ENCODE measurements at regions not wholly inside any gene's neighbourhood (a gene's known extent, or its start where the extent isn't known, plus 50 kb on each side); places are given as distances from the start of the nearest gene placed in this dataset. TPM values are rescaled to one million over a fixed set of nuclear protein-coding genes. Genes with fewer than 3 reads are reported as not detected.

- no peaks in the 10 kb centered on the region for H3K36me3 Mint-ChIP-seq (ENCODE audit: low read depth)
Measured at GRCh38 chr3:111012388-111013248, 59.0 kb upstream of the NECTIN3 start.

More at GRCh38 chr3:111012388-111013248, 59.0 kb upstream of the NECTIN3 start:
- Mint-ChIP-seq H3K9me3 (peaks cover under 1% of the 10 kb centered on the region; the same call in 1 of the 2 replicates), H3K4me3 (no peak overlapping the region), H3K27me3 (ENCODE audit: insufficient read depth) (no peaks in the 10 kb centered on the region; the same call in 1 of the 2 replicates), H3K27ac (no peak overlapping the region), H3K4me1 (ENCODE audit: low read depth) (no peaks in the 10 kb centered on the region)
- no peak for TF ChIP-seq CTCF (IDR thresholded peaks at IDR 0.05)
- no peak for DNase-seq

Small RNA genes in the stretch of these regions (microRNA-seq; reads per million reads assigned to microRNA genes)
- gene MIR4445 = not detected

Data from HFFc6 (cell line).